T-cell (primary cell): ENCODE measurements at regions not wholly inside any gene's neighbourhood (a gene's known extent, or its start where the extent isn't known, plus 50 kb on each side); places are given as distances from the start of the nearest gene placed in this dataset.
"Not testable (repeated sequence)": the region's sequence is repeated elsewhere in the genome, so short reads cannot be mapped to it uniquely, and the experiment has no call there.

ENCODE experiments used
- ATAC-seq, 4 experiments: fragments of 200-7000 bp in 3 of 4; fragments of 150-1000 bp in 1 of 4; cut with Tn5 transposase; replicated peaks in 1 of 4; 1 replicate in 3 of 4; 2 replicates in 1 of 4; pipeline ENCODE4 v1.10.0; 2021; ENCODE audit warnings: moderate library complexity in 3 of 4, mild to moderate bottlenecking in 2 of 4, moderate number of reproducible peaks in 1 of 4
- CTCF ChIA-PET, 2 donors: fragments of 300-600 bp; sonication (Branson Sonifier 250); formaldehyde crosslinking; loops; one replicate each; lab custom pipeline; 2022; ENCODE audit warnings: antibody characterized with exemption in 2 of 2; lab: Charles Lee
- POLR2A ChIA-PET, 2 donors: fragments of 300-600 bp; sonication (Branson Sonifier 250); formaldehyde crosslinking; loops; one replicate each; lab custom pipeline; 2022; ENCODE audit warnings: antibody characterized with exemption in 2 of 2; lab: Charles Lee
- DNase-seq, 35 experiments: peaks; one replicate each; pipeline versions ENCODE4 v3.0.0 to v3.0.0-alpha.2; 2013 to 2023
- H3K27ac ChIP-seq: one replicate; pipeline ENCODE4 v1.5.1; 2013; ENCODE audit warnings: low read length
- H3K27me3 ChIP-seq, 2 experiments: replicated peaks in 1 of 2; 1 replicate in 1 of 2; 2 replicates in 1 of 2; pipeline versions ENCODE4 v1.6.1 to v1.7.0; 2013; ENCODE audit warnings: low read length in 1 of 2, mixed read lengths in 1 of 2; ENCODE audit not compliant: control insufficient read depth in 2 of 2, insufficient read depth in 2 of 2; ENCODE audit errors: extremely low read depth in 1 of 2
- H3K36me3 ChIP-seq, 2 donors: 1 replicate in 1 of 2; 2 replicates in 1 of 2; pipeline versions ENCODE4 v1.6.1 to v1.7.0; 2013; ENCODE audit warnings: low read length in 1 of 2; ENCODE audit not compliant: control insufficient read depth in 2 of 2, insufficient read depth in 1 of 2; ENCODE audit errors: extremely low read depth in 1 of 2
- H3K4me1 ChIP-seq, 2 experiments: 1 replicate in 1 of 2; 2 replicates in 1 of 2; pipeline versions ENCODE4 v1.6.1 to v1.7.0; 2013; ENCODE audit warnings: low read length in 2 of 2, mixed read lengths in 1 of 2; ENCODE audit not compliant: insufficient read depth in 2 of 2, control insufficient read depth in 1 of 2; ENCODE audit errors: extremely low read depth in 1 of 2
- H3K4me3 ChIP-seq, 2 donors: 1 replicate in 1 of 2; 2 replicates in 1 of 2; pipeline versions ENCODE4 v1.5.1 to v1.7.0; 2013; ENCODE audit warnings: mild to moderate bottlenecking in 2 of 2, low read length in 1 of 2, moderate library complexity in 1 of 2; ENCODE audit not compliant: control insufficient read depth in 1 of 2; ENCODE audit errors: extremely low read depth in 1 of 2
- H3K9me3 ChIP-seq: 2 replicates; pipeline ENCODE4 v1.7.0; 2013
- H3K27ac Mint-ChIP-seq, 2 donors: one replicate each; pipeline ENCODE4 v1.8.0; 2020 to 2021; ENCODE audit warnings: mild to moderate bottlenecking in 2 of 2, mixed read lengths in 2 of 2
- H3K27me3 Mint-ChIP-seq, 2 donors: one replicate each; pipeline ENCODE4 v1.8.0; 2021 to 2022; ENCODE audit warnings: mixed read lengths in 2 of 2
- H3K36me3 Mint-ChIP-seq: one replicate; pipeline ENCODE4 v1.8.0; 2021; ENCODE audit warnings: mixed read lengths
- H3K4me1 Mint-ChIP-seq, 3 donors: one replicate each; pipeline ENCODE4 v1.8.0; 2020 to 2022; ENCODE audit warnings: mixed read lengths in 3 of 3, mild to moderate bottlenecking in 1 of 3
- H3K4me3 Mint-ChIP-seq, 3 donors: one replicate each; pipeline ENCODE4 v1.8.0; 2020 to 2022; ENCODE audit warnings: mild to moderate bottlenecking in 3 of 3, mixed read lengths in 3 of 3, moderate library complexity in 3 of 3
- H3K9me3 Mint-ChIP-seq, 3 donors: one replicate each; pipeline ENCODE4 v1.8.0; 2020 to 2022; ENCODE audit warnings: mixed read lengths in 3 of 3
- WGBS: methylation state at CpG from one replicate; pipeline ENCODE4 v1.1.5; 2013; ENCODE audit warnings: missing lambda C conversion rate; ENCODE audit not compliant: insufficient coverage; 5-methylcytosine and 5-hydroxymethylcytosine counted together

DNA sequence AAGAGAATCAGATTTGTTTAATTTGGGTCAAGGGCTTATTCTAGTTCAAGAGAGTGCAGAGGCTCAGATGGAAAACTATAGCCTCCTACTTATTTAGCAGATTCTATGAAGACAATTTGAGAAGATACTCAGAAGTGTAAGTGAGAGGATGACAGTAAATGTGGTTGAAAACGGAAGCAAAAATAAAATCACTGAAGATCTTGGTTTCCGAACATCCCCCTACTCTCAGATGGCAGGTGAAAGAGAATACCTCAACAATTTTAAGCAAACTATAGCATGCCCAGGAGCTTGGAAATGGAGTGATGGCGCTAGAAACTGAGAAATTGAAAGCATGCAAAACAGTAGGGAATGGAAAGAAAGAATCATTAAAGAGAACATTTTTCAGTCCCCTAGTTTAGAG, 705.5 kb upstream of the CDH8 start:
- no peak overlapping the region for H3K4me3 ChIP-seq
- H3K27me3 ChIP-seq, result no peaks in the 10 kb centered on the region
- Mint-ChIP-seq H3K4me1 (no peaks in the 10 kb centered on the region), H3K9me3 (peaks cover 27 to 55% (median 27%) of the 10 kb centered on the region in 3 donors), H3K36me3 (no peaks in the 10 kb centered on the region), H3K27me3 (no peaks in the 10 kb centered on the region), H3K27ac (no peak overlapping the region), H3K4me3 (no peak overlapping the region)
- DNase-seq (no peak), ATAC-seq (no peak)
- ChIA-PET CTCF (no interaction called here), POLR2A (no interaction called here)
- no peak overlapping the region for H3K27ac ChIP-seq
- H3K36me3 ChIP-seq, result no peaks in the 10 kb centered on the region
- H3K9me3 ChIP-seq, result peaks cover 3% of the 10 kb centered on the region
- no peaks in the 10 kb centered on the region for H3K4me1 ChIP-seq
- no CpG with 5 or more reads among the region's 3 CpGs for WGBS

DNA sequence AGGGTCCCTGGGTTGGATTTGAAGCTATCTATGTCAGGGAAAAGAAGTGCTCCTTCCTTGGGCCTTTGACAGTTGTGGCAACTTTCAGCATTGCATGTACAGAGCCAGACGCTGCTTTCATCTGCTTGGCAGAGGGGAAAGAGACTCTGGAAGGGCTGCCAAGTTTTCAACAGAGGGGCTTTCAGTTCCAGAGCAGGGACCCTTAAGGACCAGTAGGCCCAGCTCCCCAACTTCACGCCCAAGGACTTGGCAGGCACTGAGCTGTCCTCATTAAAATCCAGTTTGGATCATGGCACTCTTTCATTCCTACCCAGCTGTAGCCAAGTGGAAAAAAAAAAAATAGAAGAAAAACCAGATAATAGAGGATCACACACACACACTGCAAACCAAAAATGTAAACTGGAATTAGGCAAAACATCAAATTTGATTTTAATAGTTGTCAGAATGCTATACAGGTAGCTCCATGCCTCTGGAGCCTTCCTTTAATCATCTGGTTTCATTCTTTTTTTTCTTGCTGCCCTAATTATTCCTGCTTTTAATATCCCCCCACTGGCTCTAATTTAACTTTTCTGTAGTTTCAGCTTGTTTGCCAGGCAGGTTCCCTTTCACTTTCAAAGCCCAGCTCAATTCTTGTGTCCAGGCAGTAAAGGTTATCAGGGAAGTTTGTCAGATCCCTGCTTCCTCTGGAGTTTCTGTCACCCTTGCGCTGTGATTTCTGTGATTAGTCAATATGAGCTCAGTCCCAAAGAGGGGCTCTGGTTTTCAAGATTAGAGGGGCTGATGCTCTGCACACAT, 702.6 kb upstream of the CDH8 start:
- ChIA-PET POLR2A (interaction anchor here in 1 of 2 donors (0.6 kb wide), 1 partner anchor 54 kb away, joined by 3 read pairs; no protein-coding TSS in a partner anchor), CTCF (no interaction called here)
- ATAC-seq, result no peak
- Histone ChIP-seq H3K27ac (no peak overlapping the region), H3K9me3 (peaks cover 3% of the 10 kb centered on the region), H3K4me3 (no peak overlapping the region), H3K4me1 (no peaks in the 10 kb centered on the region), H3K36me3 (no peaks in the 10 kb centered on the region), H3K27me3 (no peaks in the 10 kb centered on the region)
- Mint-ChIP-seq H3K4me3 (no peak overlapping the region), H3K27me3 (no peaks in the 10 kb centered on the region), H3K9me3 (peaks cover 17 to 37% (median 22%) of the 10 kb centered on the region in 3 donors), H3K36me3 (no peaks in the 10 kb centered on the region), H3K4me1 (no peaks in the 10 kb centered on the region), H3K27ac (no peak overlapping the region)
- no peak for DNase-seq
- 67% methylated on average over 2 of the region's 3 CpGs for WGBS

DNA sequence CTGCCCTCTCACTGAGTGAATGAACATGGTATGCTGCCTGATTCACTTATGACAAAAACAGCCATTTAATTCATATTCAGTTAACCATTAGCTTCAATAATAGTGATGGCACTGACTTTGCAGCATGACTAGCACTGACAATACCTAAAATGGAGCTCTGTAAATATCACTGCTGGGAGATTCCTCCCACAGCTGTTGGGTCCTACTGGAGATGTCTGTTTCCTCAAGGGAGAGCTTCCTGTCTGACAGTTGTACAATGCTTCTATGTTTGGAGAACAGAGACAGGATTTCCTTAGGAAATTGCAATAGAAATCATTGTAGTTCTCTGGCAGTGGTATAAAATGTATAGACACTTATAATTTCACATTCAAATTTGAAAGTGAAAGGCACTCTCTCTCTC, 695.9 kb upstream of the CDH8 start:
- no peak overlapping the region for H3K4me3 Mint-ChIP-seq

DNA sequence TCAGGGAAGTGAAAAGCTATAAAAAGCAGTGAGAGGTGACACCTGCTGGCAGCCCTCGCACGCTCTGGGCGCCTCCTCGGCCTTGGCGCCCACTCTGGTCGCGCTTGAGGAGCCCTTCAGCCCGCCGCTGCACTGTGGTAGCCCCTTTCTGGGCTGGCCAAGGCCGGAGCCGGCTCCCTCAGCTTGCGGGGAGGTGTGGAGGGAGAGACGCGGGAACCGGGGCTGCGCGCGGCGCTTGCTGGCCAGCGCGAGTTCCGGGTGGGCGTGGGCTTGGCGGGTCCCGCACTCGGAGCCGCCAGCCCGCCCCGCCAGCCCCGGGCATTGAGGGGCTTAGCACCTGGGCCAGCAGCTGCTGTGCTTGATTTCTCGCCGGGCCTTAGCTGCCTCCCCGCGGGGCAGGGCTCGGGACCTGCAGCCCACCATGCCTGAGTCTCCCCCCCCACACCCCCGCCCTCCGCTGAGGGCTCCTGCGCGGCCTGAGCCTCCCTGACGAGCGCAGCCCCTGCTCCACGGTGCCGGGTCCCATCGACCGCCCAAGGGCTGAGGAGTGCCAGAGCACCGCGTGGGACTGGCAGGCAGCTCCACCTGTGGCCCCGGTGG, 688.5 kb upstream of the CDH8 start:
- H3K27me3 ChIP-seq, CTCF ChIA-PET, H3K4me1 Mint-ChIP-seq, H3K27ac ChIP-seq, H3K4me3 ChIP-seq, H3K9me3 ChIP-seq, H3K36me3 ChIP-seq, H3K27me3 Mint-ChIP-seq, POLR2A ChIA-PET, DNase-seq, H3K36me3 Mint-ChIP-seq, H3K4me3 Mint-ChIP-seq, H3K27ac Mint-ChIP-seq, H3K4me1 ChIP-seq, ATAC-seq: not testable (repeated sequence)
- peaks cover 20 to 46% (median 30%) of the 10 kb centered on the region in 3 donors for H3K9me3 Mint-ChIP-seq
- WGBS, result 93% methylated on average over 41 of the region's 48 CpGs

More for the DNA sequence above, 695.9 kb upstream of the CDH8 start:
- no peak for DNase-seq
- Histone ChIP-seq H3K27ac (no peak overlapping the region), H3K4me1 (no peaks in the 10 kb centered on the region), H3K36me3 (no peaks in the 10 kb centered on the region), H3K4me3 (no peak overlapping the region), H3K9me3 (peaks cover 7% of the 10 kb centered on the region), H3K27me3 (no peaks in the 10 kb centered on the region)
- H3K9me3 Mint-ChIP-seq, result peaks cover 12 to 22% (median 13%) of the 10 kb centered on the region in 3 donors
- no peaks in the 10 kb centered on the region for H3K27me3 Mint-ChIP-seq
- no peak overlapping the region for H3K27ac Mint-ChIP-seq
- no peak for ATAC-seq
- no peaks in the 10 kb centered on the region for H3K36me3 Mint-ChIP-seq
- ChIA-PET CTCF (no interaction called here), POLR2A (no interaction called here)
- H3K4me1 Mint-ChIP-seq, result no peaks in the 10 kb centered on the region

DNA sequence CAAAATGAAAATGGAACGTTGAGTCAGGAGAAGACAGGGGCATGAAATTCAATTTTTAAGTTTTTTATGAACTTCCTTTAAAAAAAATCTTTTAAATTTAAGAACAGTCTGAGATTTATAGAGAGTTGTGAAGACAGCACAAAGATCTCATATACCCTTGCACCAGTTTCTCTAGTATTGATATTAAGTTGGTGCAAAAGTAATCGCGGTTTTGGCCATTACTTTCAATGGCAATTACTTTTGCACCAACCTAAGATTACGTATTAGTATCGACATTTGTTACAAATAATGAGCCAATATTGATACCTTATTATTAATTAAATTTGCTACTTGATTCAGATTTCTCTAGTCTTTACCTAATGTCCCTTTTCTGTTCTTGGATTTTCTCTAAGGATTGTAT, 684.4 kb upstream of the CDH8 start:
- WGBS, result no CpG with 5 or more reads among the region's 5 CpGs
- peaks cover 29 to 50% (median 36%) of the 10 kb centered on the region in 3 donors for H3K9me3 Mint-ChIP-seq
- Histone ChIP-seq H3K27ac (no peak overlapping the region), H3K27me3 (no peaks in the 10 kb centered on the region), H3K9me3 (peaks cover 2% of the 10 kb centered on the region), H3K36me3 (no peaks in the 10 kb centered on the region), H3K4me3 (no peak overlapping the region), H3K4me1 (no peaks in the 10 kb centered on the region)
- ATAC-seq (no peak), DNase-seq (no peak)
- H3K27me3 Mint-ChIP-seq, result no peaks in the 10 kb centered on the region
- CTCF ChIA-PET, result no interaction called here
- H3K27ac Mint-ChIP-seq, result no peak overlapping the region
- no peak overlapping the region for H3K4me3 Mint-ChIP-seq
- H3K36me3 Mint-ChIP-seq, result no peaks in the 10 kb centered on the region
- POLR2A ChIA-PET, result no interaction called here
- H3K4me1 Mint-ChIP-seq, result no peaks in the 10 kb centered on the region

DNA sequence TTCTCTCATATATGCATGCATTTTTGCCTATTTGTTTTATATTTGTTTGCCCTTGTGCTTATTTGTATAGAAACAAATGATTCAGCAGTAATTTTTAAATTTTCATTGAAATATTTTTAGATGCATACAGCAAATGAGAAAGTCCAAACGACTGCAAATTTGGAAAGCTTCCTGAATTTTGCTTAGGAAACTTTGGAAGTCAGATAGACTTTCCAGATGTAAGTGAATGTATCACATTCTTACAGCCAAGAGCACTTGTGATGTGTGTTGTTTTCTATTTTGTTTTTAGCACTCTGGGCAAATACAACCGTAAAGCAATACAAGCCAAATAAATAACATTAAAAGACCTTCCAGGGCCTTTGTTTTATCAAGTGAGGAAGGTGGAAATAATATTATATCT, 680.8 kb upstream of the CDH8 start:
- DNase-seq, result no peak
- ChIA-PET CTCF (interaction anchor here in 1 of 2 donors (0.7 kb wide), 1 partner anchor 198 kb away, joined by 4 read pairs; no protein-coding TSS in a partner anchor), POLR2A (no interaction called here)
- Histone ChIP-seq H3K27ac (no peak overlapping the region), H3K36me3 (no peaks in the 10 kb centered on the region), H3K9me3 (peaks cover 4% of the 10 kb centered on the region), H3K4me1 (no peaks in the 10 kb centered on the region), H3K27me3 (no peaks in the 10 kb centered on the region), H3K4me3 (no peak overlapping the region)
- H3K4me1 Mint-ChIP-seq, result no peaks in the 10 kb centered on the region
- H3K36me3 Mint-ChIP-seq, result no peaks in the 10 kb centered on the region
- peaks cover 31 to 42% (median 33%) of the 10 kb centered on the region in 3 donors for H3K9me3 Mint-ChIP-seq
- WGBS, result 0% methylated on average over 1 of the region's 2 CpGs
- no peak for ATAC-seq
- no peaks in the 10 kb centered on the region for H3K27me3 Mint-ChIP-seq
- H3K4me3 Mint-ChIP-seq, result no peak overlapping the region
- H3K27ac Mint-ChIP-seq, result no peak overlapping the region
